Tibial nerve (tissue), 4 donors: ENCODE measurements at regions not wholly inside any gene's neighbourhood (a gene's known extent, or its start where the extent isn't known, plus 50 kb on each side); places are given as distances from the start of the nearest gene placed in this dataset.

Experiments
- EP300 ChIP-seq, 2 donors: sonication (generic); formaldehyde crosslinking; IDR thresholded peaks; one replicate each; pipeline ENCODE4 v1.6.1; 2017; ENCODE audit warnings: antibody characterized with exemption in 2 of 2, mild to moderate bottlenecking in 1 of 2
- POLR2A ChIP-seq, 2 donors: fragments of 450-650 bp; IDR thresholded peaks; one replicate each; pipeline ENCODE4 v1.6.1; 2017; ENCODE audit warnings: antibody characterized with exemption in 2 of 2, mild to moderate bottlenecking in 2 of 2, moderate library complexity in 2 of 2
- TF ChIP-seq, protein P1 (sequence below), 5 experiments: fragments of 200-600 bp in 3 of 5; fragments of 450-650 bp in 2 of 5; sonication (generic) in 3 of 5; IDR thresholded peaks; one replicate each; pipeline ENCODE4 v1.5.1; 2016 to 2019; ENCODE audit warnings: antibody characterized with exemption in 5 of 5, mild to moderate bottlenecking in 3 of 5, moderate library complexity in 2 of 5

DNA sequence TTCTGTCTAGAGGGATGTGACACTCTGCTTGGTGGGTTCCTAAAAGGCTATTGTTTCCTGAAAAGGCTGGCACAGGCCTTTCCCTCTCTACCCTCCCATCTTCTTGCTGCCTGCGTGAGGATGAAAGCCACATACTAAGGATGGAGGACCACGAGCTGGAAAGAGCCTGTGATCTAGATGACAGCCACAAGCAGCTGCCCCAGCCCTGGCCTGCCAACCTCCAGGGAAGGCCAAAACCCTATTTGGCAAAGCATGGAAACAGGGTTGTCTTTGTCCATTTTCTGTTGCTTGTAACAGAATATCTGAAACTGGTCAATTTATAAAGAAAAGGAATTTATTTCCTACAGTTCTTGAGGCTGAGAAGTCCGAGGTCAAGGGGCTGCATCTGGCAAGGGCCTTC, 144.5 kb downstream of the FBLN2 start:
- TF ChIP-seq, protein P1, sequence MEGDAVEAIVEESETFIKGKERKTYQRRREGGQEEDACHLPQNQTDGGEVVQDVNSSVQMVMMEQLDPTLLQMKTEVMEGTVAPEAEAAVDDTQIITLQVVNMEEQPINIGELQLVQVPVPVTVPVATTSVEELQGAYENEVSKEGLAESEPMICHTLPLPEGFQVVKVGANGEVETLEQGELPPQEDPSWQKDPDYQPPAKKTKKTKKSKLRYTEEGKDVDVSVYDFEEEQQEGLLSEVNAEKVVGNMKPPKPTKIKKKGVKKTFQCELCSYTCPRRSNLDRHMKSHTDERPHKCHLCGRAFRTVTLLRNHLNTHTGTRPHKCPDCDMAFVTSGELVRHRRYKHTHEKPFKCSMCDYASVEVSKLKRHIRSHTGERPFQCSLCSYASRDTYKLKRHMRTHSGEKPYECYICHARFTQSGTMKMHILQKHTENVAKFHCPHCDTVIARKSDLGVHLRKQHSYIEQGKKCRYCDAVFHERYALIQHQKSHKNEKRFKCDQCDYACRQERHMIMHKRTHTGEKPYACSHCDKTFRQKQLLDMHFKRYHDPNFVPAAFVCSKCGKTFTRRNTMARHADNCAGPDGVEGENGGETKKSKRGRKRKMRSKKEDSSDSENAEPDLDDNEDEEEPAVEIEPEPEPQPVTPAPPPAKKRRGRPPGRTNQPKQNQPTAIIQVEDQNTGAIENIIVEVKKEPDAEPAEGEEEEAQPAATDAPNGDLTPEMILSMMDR (IDR thresholded peaks at IDR 0.05), result no peak
- TF ChIP-seq POLR2A (IDR thresholded peaks at IDR 0.05) (no peak), EP300 (IDR thresholded peaks at IDR 0.05) (no peak)
